OCI-LY7 (cell line): ENCODE measurements at regions not wholly inside any gene's neighbourhood (a gene's known extent, or its start where the extent isn't known, plus 50 kb on each side); places are given as distances from the start of the nearest gene placed in this dataset.

Experiments
- EZH2phosphoT487 ChIP-seq: fragments of 200-600 bp; sonication (generic); IDR thresholded peaks from 2 replicates; pipeline ENCODE4 v1.6.1; 2018; ENCODE audit warnings: low read depth, borderline replicate concordance, mild to moderate bottlenecking, mixed run types, antibody characterized with exemption, low read length, moderate library complexity, mixed read lengths
- TF ChIP-seq, protein P1 (sequence below): fragments of 200-600 bp; sonication (generic); conservative IDR thresholded peaks from 2 replicates; pipeline ENCODE4 v1.5.1; 2014; ENCODE audit warnings: mild to moderate bottlenecking, antibody characterized with exemption, low read length, moderate library complexity, mixed read lengths

- TF ChIP-seq, protein P1, sequence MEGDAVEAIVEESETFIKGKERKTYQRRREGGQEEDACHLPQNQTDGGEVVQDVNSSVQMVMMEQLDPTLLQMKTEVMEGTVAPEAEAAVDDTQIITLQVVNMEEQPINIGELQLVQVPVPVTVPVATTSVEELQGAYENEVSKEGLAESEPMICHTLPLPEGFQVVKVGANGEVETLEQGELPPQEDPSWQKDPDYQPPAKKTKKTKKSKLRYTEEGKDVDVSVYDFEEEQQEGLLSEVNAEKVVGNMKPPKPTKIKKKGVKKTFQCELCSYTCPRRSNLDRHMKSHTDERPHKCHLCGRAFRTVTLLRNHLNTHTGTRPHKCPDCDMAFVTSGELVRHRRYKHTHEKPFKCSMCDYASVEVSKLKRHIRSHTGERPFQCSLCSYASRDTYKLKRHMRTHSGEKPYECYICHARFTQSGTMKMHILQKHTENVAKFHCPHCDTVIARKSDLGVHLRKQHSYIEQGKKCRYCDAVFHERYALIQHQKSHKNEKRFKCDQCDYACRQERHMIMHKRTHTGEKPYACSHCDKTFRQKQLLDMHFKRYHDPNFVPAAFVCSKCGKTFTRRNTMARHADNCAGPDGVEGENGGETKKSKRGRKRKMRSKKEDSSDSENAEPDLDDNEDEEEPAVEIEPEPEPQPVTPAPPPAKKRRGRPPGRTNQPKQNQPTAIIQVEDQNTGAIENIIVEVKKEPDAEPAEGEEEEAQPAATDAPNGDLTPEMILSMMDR = no peak
- no peak for TF ChIP-seq EZH2phosphoT487
These were observed 519.6 kb downstream of the REEP3 start for GRCh38 chr10:64040781-64041180.
